PC-9 (cell line): ENCODE measurements at regions not wholly inside any gene's neighbourhood (a gene's known extent, or its start where the extent isn't known, plus 50 kb on each side); places are given as distances from the start of the nearest gene placed in this dataset.

Experiments used
- BruUV-seq: library from RNA; stranded (reverse); fragments of 400-500 nt; replicated peaks from 2 replicates; lab custom pipeline; 2021; lab: Mats Ljungman, UMichigan
- CTCF ChIA-PET: fragments of 300-600 bp; sonication (Branson Sonifier 250); formaldehyde crosslinking; loops from one replicate; lab custom pipeline; 2022; ENCODE audit warnings: antibody characterized with exemption; lab: Charles Lee
- POLR2A ChIA-PET: fragments of 300-600 bp; sonication (Branson Sonifier 250); formaldehyde crosslinking; loops from one replicate; lab custom pipeline; 2022; ENCODE audit warnings: antibody characterized with exemption; ENCODE audit not compliant: unreplicated experiment; lab: Charles Lee
- DNase-seq, 2 experiments: peaks; one replicate each; pipeline versions ENCODE4 v3.0.0 to v3.0.0-alpha.2; 2015 to 2022; ENCODE audit warnings: mixed read lengths in 1 of 2
- H2AFZ ChIP-seq: fragments of 200-600 bp; sonication (generic); 2 replicates; pipeline ENCODE4 v1.8.1; 2017; ENCODE audit warnings: antibody characterized with exemption
- H3F3A ChIP-seq: fragments of 200-600 bp; sonication (generic); 2 replicates; pipeline ENCODE4 v1.8.1; 2017; ENCODE audit warnings: antibody characterized with exemption, mild to moderate bottlenecking, low read depth; ENCODE audit not compliant: insufficient read depth
- H3K27ac ChIP-seq: fragments of 200-600 bp; sonication (generic); 2 replicates; pipeline ENCODE4 v1.6.1; 2016; ENCODE audit warnings: mixed run types
- H3K27me3 ChIP-seq: fragments of 200-600 bp; sonication (generic); 2 replicates; pipeline ENCODE4 v1.6.1; 2016; ENCODE audit warnings: low read depth, mixed run types; ENCODE audit not compliant: insufficient read depth
- H3K36me3 ChIP-seq: fragments of 200-600 bp; sonication (generic); 2 replicates; pipeline ENCODE4 v1.6.1; 2016; ENCODE audit warnings: low read depth, mixed run types
- H3K4me1 ChIP-seq: fragments of 200-600 bp; sonication (generic); replicated peaks from 2 replicates; pipeline ENCODE4 v1.6.1; 2016; ENCODE audit warnings: mixed run types; ENCODE audit not compliant: insufficient read depth
- H3K4me2 ChIP-seq: fragments of 200-600 bp; sonication (generic); 2 replicates; pipeline ENCODE4 v1.6.1; 2017; ENCODE audit warnings: mixed run types
- H3K4me3 ChIP-seq: fragments of 200-600 bp; sonication (generic); 2 replicates; pipeline ENCODE4 v1.6.1; 2016; ENCODE audit warnings: mixed run types
- H3K79me2 ChIP-seq: fragments of 200-600 bp; sonication (generic); 2 replicates; pipeline ENCODE4 v1.6.1; 2017; ENCODE audit warnings: low read depth, mixed run types
- H3K9me2 ChIP-seq: fragments of 200-600 bp; sonication (generic); 2 replicates; pipeline ENCODE4 v1.8.1; 2017; ENCODE audit warnings: mild to moderate bottlenecking; ENCODE audit not compliant: insufficient read depth
- H3K9me3 ChIP-seq: fragments of 200-600 bp; sonication (generic); 2 replicates; pipeline ENCODE4 v1.8.1; 2016; ENCODE audit warnings: low read depth; ENCODE audit not compliant: insufficient read depth
- H4K20me1 ChIP-seq: fragments of 200-600 bp; sonication (generic); 2 replicates; pipeline ENCODE4 v1.8.1; 2017; ENCODE audit not compliant: insufficient read depth
- CTCF ChIP-seq: fragments of 200-600 bp; sonication (generic); conservative IDR thresholded peaks from 2 replicates; pipeline ENCODE4 v1.6.1; 2017; ENCODE audit warnings: mixed run types, antibody characterized with exemption, mild to moderate bottlenecking, moderate library complexity
- EZH2 ChIP-seq: fragments of 200-600 bp; sonication (generic); IDR thresholded peaks from 2 replicates; pipeline ENCODE4 v1.8.0; 2017; ENCODE audit warnings: antibody characterized with exemption, low read depth
- intact Hi-C: fragments of 100-400 bp; cut with micrococcal nuclease; formaldehyde crosslinking; loops from one replicate; pipeline ENCODE4 v1.10.0; 2022; ENCODE audit not compliant: unreplicated experiment

GRCh38 chr18:51290860-51291259 lies 93.4 kb upstream of the MEX3C start:
- intact Hi-C loops, result no loop called here
- POLR2A ChIA-PET, result no interaction called here
- Histone ChIP-seq H4K20me1 (no peaks in the 10 kb centered on the region), H3F3A (no peaks in the 10 kb centered on the region), H3K27ac (no peak overlapping the region), H3K4me1 (no peaks in the 10 kb centered on the region), H3K9me3 (no peaks in the 10 kb centered on the region; the same call in 1 of the 2 replicates), H3K36me3 (no peaks in the 10 kb centered on the region), H3K4me2 (no peak overlapping the region), H3K27me3 (no peaks in the 10 kb centered on the region), H3K4me3 (no peak overlapping the region), H3K79me2 (no peaks in the 10 kb centered on the region), H2AFZ (no peak overlapping the region), H3K9me2 (no peaks in the 10 kb centered on the region)
- DNase-seq, result no peak
- TF ChIP-seq CTCF (no peak), EZH2 (no peak)
- CTCF ChIA-PET, result no interaction called here
- no TSS peak for BruUV-seq

DNA sequence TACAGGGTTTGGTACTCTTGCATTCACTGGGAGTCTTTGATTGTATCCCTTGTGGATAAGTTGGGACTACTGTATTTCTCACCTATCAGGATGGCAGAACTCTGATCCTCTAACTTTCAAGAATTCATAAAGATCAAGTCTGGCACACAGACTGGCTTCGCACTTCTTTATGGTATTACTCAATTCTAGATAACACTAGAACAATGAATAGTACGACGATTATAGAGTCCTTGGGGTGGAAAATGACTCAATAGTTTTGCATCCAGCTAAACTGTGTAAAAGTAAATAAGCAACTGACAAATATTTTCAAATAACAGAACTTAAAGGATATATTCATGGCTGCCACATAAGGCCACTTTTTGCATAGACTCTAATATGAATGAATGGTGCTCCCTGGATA lies 103.4 kb upstream of the MEX3C start:
- CTCF ChIA-PET, result no interaction called here
- no peak for DNase-seq
- H3K9me2 ChIP-seq, result no peaks in the 10 kb centered on the region
- H3K4me3 ChIP-seq, result no peak overlapping the region
- no peak overlapping the region for H3K27ac ChIP-seq
- no peaks in the 10 kb centered on the region for H3F3A ChIP-seq
- POLR2A ChIA-PET, result no interaction called here
- no peak for TF ChIP-seq EZH2
- no peak for TF ChIP-seq CTCF
- no peaks in the 10 kb centered on the region for H4K20me1 ChIP-seq
- no peak overlapping the region for H3K4me2 ChIP-seq
- no peaks in the 10 kb centered on the region for H3K9me3 ChIP-seq
- H3K79me2 ChIP-seq, result no peaks in the 10 kb centered on the region
- H3K27me3 ChIP-seq, result no peaks in the 10 kb centered on the region
- BruUV-seq, result no TSS peak
- no peaks in the 10 kb centered on the region for H3K36me3 ChIP-seq
- H3K4me1 ChIP-seq, result no peaks in the 10 kb centered on the region
- no peak overlapping the region for H2AFZ ChIP-seq
- intact Hi-C loops, result no loop called here

DNA sequence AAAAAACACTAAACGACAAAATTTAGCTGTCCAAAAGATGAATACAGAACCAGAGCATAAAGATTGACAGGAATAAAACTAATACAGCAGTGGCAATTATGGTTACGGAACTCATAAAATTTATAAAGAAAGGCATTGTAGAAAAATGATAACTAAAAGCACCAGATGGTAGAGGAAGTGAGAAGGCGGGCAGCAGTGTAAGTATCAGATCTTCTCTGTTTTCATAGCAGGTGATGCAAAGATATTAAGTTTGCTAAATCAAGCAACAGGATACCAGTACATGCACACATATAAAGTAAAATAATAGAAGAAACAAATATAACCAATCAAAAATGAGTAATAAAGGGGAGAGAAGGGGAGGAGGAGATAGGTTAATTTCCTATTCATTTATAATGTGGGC lies 103.9 kb upstream of the MEX3C start:
- Histone ChIP-seq H3K79me2 (no peaks in the 10 kb centered on the region), H3F3A (no peaks in the 10 kb centered on the region), H3K4me1 (no peaks in the 10 kb centered on the region), H3K27me3 (no peaks in the 10 kb centered on the region), H3K36me3 (no peaks in the 10 kb centered on the region), H3K9me3 (no peaks in the 10 kb centered on the region), H3K4me2 (no peak overlapping the region), H4K20me1 (no peaks in the 10 kb centered on the region), H3K4me3 (no peak overlapping the region), H3K27ac (no peak overlapping the region), H3K9me2 (no peaks in the 10 kb centered on the region), H2AFZ (no peak overlapping the region)
- no peak for DNase-seq
- POLR2A ChIA-PET, result no interaction called here
- TF ChIP-seq CTCF (no peak), EZH2 (no peak)
- intact Hi-C loops, result no loop called here
- CTCF ChIA-PET, result no interaction called here
- no TSS peak for BruUV-seq
